Spinal cord (tissue), 9 donors: ENCODE measurements at regions not wholly inside any gene's neighbourhood (a gene's known extent, or its start where the extent isn't known, plus 50 kb on each side); places are given as distances from the start of the nearest gene placed in this dataset.

Experiments used
- DNase-seq, 6 donors: peaks; one replicate each; pipeline versions ENCODE4 v3.0.0 to v3.0.0-alpha.2; 2013 to 2015; ENCODE audit warnings: low spot score in 6 of 6, low read depth in 4 of 6
- H3K27ac ChIP-seq: one replicate; pipeline ENCODE4 v1.5.1; 2013; ENCODE audit warnings: low read depth, low read length, control low read depth
- H3K27me3 ChIP-seq: one replicate; pipeline ENCODE4 v1.6.1; 2013; ENCODE audit warnings: low read length; ENCODE audit not compliant: control insufficient read depth, insufficient read depth
- H3K36me3 ChIP-seq: one replicate; pipeline ENCODE4 v1.6.1; 2013; ENCODE audit warnings: low read length; ENCODE audit not compliant: control insufficient read depth, insufficient read depth
- H3K4me1 ChIP-seq: one replicate; pipeline ENCODE4 v1.6.1; 2013; ENCODE audit warnings: low read length; ENCODE audit not compliant: control insufficient read depth, insufficient read depth
- H3K4me3 ChIP-seq: one replicate; pipeline ENCODE4 v1.5.1; 2013; ENCODE audit warnings: low read depth, low read length, control low read depth
- H3K9me3 ChIP-seq: one replicate; pipeline ENCODE4 v1.6.1; 2013; ENCODE audit warnings: low read length; ENCODE audit not compliant: control insufficient read depth, insufficient read depth
- WGBS: methylation state at CpG from one replicate; pipeline ENCODE4 v1.1.5; 2013; ENCODE audit warnings: missing lambda C conversion rate; ENCODE audit not compliant: insufficient coverage; 5-methylcytosine and 5-hydroxymethylcytosine counted together
- donor health status: healthy.

- H3K9me3 ChIP-seq = no peaks in the 10 kb centered on the region
- no peaks in the 10 kb centered on the region for H3K4me1 ChIP-seq
- H3K27ac ChIP-seq = no peak overlapping the region
- no peaks in the 10 kb centered on the region for H3K36me3 ChIP-seq
- H3K27me3 ChIP-seq = no peaks in the 10 kb centered on the region
- no peak overlapping the region for H3K4me3 ChIP-seq
- no peak for DNase-seq
- WGBS = no CpG with 5 or more reads among the region's 2 CpGs
Observed at GRCh38 chr14:62378057-62378456, 615.8 kb downstream of the SNAPC1 start.

- Histone ChIP-seq H3K36me3 (no peaks in the 10 kb centered on the region), H3K9me3 (no peaks in the 10 kb centered on the region), H3K4me1 (no peaks in the 10 kb centered on the region), H3K27me3 (no peaks in the 10 kb centered on the region), H3K27ac (no peak overlapping the region), H3K4me3 (no peak overlapping the region)
- WGBS = 67% methylated on average over 8 of the region's 8 CpGs
- peak in 1 of 6 donors; percentile 28 for DNase-seq
Observed at GRCh38 chr14:62381311-62382070, 619.3 kb downstream of the SNAPC1 start.

GRCh38 chr14:62409169-62409568 lies 636.1 kb downstream of the KCNH5 start:
- peak in 2 of 6 donors; percentile 1 to 65 for DNase-seq
- Histone ChIP-seq H3K27me3 (no peaks in the 10 kb centered on the region), H3K36me3 (no peaks in the 10 kb centered on the region), H3K4me1 (no peaks in the 10 kb centered on the region), H3K4me3 (no peak overlapping the region), H3K9me3 (no peaks in the 10 kb centered on the region), H3K27ac (no peak overlapping the region)
- WGBS = no CpG with 5 or more reads among the region's 4 CpGs

GRCh38 chr14:62409626-62410300 lies 635.5 kb downstream of the KCNH5 start:
- no peaks in the 10 kb centered on the region for H3K27me3 ChIP-seq
- H3K4me3 ChIP-seq = no peak overlapping the region
- no peaks in the 10 kb centered on the region for H3K36me3 ChIP-seq
- no CpG with 5 or more reads among the region's 2 CpGs for WGBS
- no peak overlapping the region for H3K27ac ChIP-seq
- peak in 1 of 6 donors; percentile 1 for DNase-seq
- no peaks in the 10 kb centered on the region for H3K4me1 ChIP-seq
- H3K9me3 ChIP-seq = no peaks in the 10 kb centered on the region

GRCh38 chr14:62420847-62421246 lies 624.4 kb downstream of the KCNH5 start:
- Histone ChIP-seq H3K27me3 (no peaks in the 10 kb centered on the region), H3K27ac (no peak overlapping the region), H3K4me1 (no peaks in the 10 kb centered on the region), H3K4me3 (no peak overlapping the region), H3K36me3 (no peaks in the 10 kb centered on the region), H3K9me3 (peaks cover 2% of the 10 kb centered on the region)
- no CpG with 5 or more reads among the region's 1 CpG for WGBS
- DNase-seq = no peak

- H3K4me1 ChIP-seq = no peaks in the 10 kb centered on the region
- H3K27me3 ChIP-seq = no peaks in the 10 kb centered on the region
- H3K9me3 ChIP-seq = peaks cover 4% of the 10 kb centered on the region
- H3K27ac ChIP-seq = no peak overlapping the region
- 86% methylated on average over 1 of the region's 5 CpGs for WGBS
- H3K4me3 ChIP-seq = no peak overlapping the region
- no peak for DNase-seq
- no peaks in the 10 kb centered on the region for H3K36me3 ChIP-seq
Observed at GRCh38 chr14:62428429-62429203, 616.6 kb downstream of the KCNH5 start.

GRCh38 chr14:62429683-62430082 lies 615.6 kb downstream of the KCNH5 start:
- no peaks in the 10 kb centered on the region for H3K27me3 ChIP-seq
- H3K4me3 ChIP-seq = no peak overlapping the region
- no peaks in the 10 kb centered on the region for H3K36me3 ChIP-seq
- H3K9me3 ChIP-seq = peaks cover 6% of the 10 kb centered on the region
- no CpG with 5 or more reads among the region's 1 CpG for WGBS
- H3K27ac ChIP-seq = no peak overlapping the region
- no peaks in the 10 kb centered on the region for H3K4me1 ChIP-seq
- peak in 2 of 6 donors; percentile 25 to 43 for DNase-seq

- DNase-seq = peak in 1 of 6 donors; percentile 9
- Histone ChIP-seq H3K4me3 (no peak overlapping the region), H3K36me3 (no peaks in the 10 kb centered on the region), H3K9me3 (peaks cover 3% of the 10 kb centered on the region), H3K27me3 (no peaks in the 10 kb centered on the region), H3K4me1 (no peaks in the 10 kb centered on the region), H3K27ac (no peak overlapping the region)
- WGBS = 77% methylated on average over 2 of the region's 2 CpGs
Observed at GRCh38 chr14:62431496-62431895, 613.8 kb downstream of the KCNH5 start.

- no peak overlapping the region for H3K27ac ChIP-seq
- no peaks in the 10 kb centered on the region for H3K27me3 ChIP-seq
- WGBS = no CpG with 5 or more reads among the region's 2 CpGs
- no peak overlapping the region for H3K4me3 ChIP-seq
- no peak for DNase-seq
- H3K9me3 ChIP-seq = peaks cover 3% of the 10 kb centered on the region
- no peaks in the 10 kb centered on the region for H3K4me1 ChIP-seq
- no peaks in the 10 kb centered on the region for H3K36me3 ChIP-seq
Observed at GRCh38 chr14:62432955-62433354, 612.3 kb downstream of the KCNH5 start.
